Activated CD4-positive, CD25-positive, alpha-beta regulatory T cell treated with anti-CD3 and anti-CD28 coated beads, Interleukin-2, amount 50 U/mL, for 16 hours (primary cell): ENCODE measurements at regions not wholly inside any gene's neighbourhood (a gene's known extent, or its start where the extent isn't known, plus 50 kb on each side); places are given as distances from the start of the nearest gene placed in this dataset.
"Not testable (repeated sequence)": the region's sequence is repeated elsewhere in the genome, so short reads cannot be mapped to it uniquely, and the experiment has no call there.

Experiments used
- DNase-seq: peaks from one replicate; pipeline ENCODE4 v3.0.0-alpha.2; 2020; ENCODE audit warnings: low read depth, low spot score

DNA sequence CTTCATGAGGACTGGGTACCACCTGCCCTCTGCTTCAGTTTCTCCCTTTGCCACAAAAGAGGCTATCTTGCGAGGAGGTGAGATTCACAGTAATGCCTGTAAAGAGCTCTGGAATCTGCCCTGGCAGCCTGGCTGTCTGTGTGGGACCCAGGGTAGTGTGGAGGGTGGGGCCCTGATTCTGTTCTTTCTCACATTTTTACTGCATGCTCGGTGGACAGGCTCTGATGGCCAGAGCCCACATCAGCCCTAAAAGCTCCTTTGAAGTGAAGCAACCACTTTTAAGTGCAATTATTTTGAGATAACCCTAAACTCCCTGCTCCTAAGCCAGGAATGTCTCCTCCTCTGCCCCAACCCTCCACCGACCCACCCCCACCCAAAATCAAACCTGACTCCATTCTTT lies 92.1 kb upstream of the PODXL start:
- DNase-seq, result no peak

DNA sequence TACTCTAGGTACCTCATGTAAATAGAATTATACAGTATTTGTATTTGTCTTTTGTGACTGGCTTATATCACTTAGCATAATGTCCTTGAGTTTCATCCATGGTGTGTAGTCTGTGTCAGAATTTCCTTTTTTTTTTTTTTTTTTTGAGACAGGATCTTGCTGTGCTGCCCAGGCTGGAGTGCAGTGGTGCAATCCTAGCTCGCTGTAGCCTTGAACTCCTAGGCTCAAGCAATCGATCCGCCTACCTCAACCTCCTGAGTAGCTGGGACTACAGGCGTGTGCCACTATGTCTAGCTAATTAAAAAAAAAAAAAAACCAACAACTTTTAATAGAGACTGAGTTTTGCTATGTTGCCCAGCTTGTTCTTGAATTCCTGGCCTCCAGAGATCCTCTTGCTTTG lies 89.8 kb upstream of the PODXL start:
- no peak for DNase-seq

DNA sequence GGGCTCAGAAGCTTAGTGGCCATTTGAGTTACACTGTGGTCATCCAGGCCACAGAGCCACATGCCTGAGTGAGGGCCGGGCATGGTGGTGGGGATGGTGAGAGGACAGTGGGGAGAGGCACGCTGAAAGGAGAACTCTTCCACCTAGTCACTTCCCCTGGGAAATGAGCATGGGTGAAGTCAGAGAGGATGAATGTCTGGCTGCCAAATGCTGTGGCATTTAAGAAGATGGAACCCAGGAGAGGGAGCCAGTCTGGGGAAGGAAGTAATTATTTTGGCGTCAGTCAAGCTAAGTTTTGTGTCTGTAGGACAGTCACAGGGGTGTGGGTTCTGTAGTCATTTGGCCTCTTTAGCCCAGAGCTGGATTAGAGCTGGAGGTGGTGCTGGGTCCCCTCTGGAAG lies 86.0 kb upstream of the PODXL start:
- no peak for DNase-seq

GRCh38 chr7:131640686-131641085 lies 84.3 kb upstream of the PODXL start:
- DNase-seq, result no peak

DNA sequence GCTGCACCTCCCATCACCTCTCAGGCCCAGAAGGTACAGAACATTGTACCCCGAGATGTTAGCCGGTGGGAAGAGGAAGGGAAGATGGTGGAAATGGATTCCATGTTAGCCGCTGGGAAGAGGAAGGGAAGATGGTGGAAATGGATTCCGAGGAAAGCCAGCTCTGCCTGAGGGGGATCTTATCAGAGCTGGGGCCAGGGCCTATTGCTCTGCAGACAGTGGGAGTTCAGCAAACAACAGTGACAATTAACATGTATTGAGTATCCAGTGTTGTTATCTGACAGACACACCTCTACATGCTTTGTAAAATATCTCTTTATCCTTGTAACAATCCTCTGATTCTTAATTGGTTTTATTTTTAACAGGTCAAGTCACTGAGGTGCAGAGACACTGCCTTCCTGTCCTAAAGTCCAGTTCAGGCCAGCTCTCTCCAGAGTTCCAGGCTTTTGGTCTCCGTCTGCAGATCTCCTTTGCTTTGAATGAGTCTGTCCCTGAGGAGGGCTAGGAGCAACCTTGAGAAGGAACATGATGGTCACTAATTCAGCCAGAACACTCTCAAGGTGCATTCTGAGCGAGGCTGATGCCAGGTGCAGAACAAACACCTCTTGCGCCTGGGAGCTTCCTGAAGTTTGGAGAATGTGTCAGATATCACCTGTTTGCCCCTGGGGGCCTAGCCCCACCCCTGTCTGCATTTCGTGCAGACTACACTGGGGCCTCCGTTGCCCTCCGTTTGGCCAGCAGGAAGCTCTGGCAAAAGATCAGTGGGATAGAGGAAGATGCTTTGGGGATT lies 82.4 kb upstream of the PODXL start:
- no peak for DNase-seq

- no peak for DNase-seq
Measured at GRCh38 chr7:131637859-131638258, 81.4 kb upstream of the PODXL start.

GRCh38 chr7:131636092-131636491 lies 79.7 kb upstream of the PODXL start:
- no peak for DNase-seq

GRCh38 chr7:131634197-131634596 lies 77.8 kb upstream of the PODXL start:
- DNase-seq, result not testable (repeated sequence)

DNA sequence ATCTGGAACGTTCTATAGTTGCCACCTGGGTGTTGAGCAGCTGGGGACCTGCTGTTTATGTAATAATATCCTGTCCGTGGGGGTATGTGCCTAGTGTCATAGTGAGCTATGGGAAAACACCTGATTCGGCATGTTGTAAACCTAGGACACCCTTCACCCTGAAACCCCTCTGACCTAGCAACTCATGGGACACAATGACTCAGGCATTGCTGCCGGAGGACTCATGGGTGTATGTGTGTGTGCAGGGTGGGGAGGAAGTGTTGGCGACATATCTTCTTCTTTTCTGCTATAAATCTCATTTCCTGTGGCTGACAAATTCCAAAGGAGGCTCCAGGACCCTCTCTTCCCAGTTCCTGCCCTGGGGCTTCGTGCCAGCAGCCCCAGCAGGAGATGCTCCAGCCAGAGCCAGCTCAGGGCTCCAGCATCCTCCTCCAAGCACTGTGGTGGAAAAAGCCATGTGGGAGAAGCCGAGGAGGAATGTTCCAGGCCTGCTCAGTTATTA lies 77.0 kb upstream of the PODXL start:
- DNase-seq, result no peak

GRCh38 chr7:131630427-131630826 lies 74.0 kb upstream of the PODXL start:
- DNase-seq, result no peak

GRCh38 chr7:131629217-131629882 lies 72.9 kb upstream of the PODXL start:
- no peak for DNase-seq

- DNase-seq, result no peak
Measured at GRCh38 chr7:131628634-131629033, 72.2 kb upstream of the PODXL start.

GRCh38 chr7:131627735-131628190 lies 71.3 kb upstream of the PODXL start:
- no peak for DNase-seq

GRCh38 chr7:131626643-131627042 lies 70.2 kb upstream of the PODXL start:
- no peak for DNase-seq

DNA sequence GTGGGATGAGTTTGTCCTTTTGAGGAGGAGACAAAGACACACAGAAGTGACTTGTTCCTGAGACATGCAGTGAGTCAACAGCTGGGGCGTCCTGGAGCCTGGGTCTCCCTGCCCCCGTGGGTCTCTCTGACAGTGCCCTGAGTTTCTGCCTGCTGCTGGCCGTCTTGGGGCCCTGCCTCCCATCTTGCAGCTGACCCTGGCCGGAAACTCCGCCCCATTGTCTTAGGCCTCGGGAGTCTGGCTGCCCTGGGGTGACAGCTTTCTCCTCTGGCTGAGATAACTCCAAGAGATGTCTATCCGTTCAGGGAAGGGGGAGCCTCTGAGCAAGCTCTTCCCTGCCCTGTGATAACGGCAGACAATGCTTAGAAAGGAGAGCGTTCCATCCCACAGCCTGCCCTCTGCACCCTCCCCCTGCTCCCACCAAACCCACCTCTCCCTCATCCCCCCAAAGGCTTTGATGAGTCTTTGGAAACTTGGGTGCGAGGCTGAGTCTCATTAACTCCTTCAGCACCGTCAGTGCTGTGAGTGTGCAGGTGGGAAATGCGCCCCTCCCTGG lies 69.5 kb upstream of the PODXL start:
- no peak for DNase-seq

DNA sequence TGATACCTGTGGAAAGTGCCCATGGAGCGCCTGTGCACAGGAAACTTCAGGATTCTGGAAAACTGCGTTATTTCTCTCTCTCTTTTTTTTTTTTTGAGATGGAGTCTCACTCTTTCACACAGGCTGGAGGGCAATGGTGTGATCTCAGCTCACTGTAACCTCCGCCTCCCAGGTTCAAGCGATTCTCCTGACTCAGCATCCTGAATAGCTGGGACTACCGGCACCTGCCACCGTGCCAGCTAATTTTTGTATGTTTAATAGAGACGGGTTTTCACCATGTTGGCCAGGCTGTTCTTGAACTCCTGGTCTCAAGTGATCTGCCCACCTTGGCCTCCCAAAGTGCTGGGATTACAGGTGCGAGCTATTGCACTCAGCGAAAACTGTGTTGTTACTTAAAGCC lies 68.9 kb upstream of the PODXL start:
- not testable (repeated sequence) for DNase-seq

GRCh38 chr7:131624536-131624935 lies 68.1 kb upstream of the PODXL start:
- no peak for DNase-seq

DNA sequence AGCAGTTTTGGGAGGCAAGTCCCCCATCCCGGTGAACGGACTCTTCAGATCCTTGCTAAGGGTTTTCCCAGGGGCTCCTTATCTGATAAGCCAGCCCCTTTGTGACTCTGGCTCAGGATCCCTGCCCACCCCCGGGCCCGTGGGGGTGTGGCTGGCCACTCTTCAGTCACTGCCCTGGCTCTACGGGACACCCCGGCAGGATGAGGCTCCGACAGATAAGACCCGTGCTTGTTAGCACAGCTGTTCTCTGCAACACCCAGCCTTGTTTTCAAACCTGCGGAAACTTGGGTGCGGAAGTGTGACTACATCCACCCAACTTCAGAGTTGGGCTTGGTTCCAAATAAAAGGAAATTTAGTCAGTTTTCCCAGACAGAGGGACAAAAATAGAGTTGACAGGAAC lies 66.7 kb upstream of the PODXL start:
- DNase-seq, result no peak

DNA sequence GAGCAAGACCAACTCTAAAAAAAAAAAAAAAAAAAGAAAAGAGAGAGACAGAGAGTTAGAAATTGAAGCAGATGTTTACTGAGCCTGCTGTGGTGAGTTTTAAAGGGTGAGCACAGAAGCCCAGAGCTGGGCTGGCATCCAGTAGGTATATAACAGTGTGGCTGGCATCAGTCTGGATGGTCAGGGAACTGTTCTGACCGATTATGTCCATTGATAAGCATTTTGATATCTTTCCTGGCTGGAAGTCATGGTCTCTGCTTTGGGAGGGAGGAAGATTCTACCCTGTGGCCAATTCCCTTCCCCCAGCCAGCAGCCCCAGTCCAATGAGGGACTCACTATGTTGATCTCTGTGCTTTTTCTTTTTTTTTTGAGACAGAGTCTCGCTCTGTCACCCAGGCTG lies 65.2 kb upstream of the PODXL start:
- DNase-seq, result no peak

DNA sequence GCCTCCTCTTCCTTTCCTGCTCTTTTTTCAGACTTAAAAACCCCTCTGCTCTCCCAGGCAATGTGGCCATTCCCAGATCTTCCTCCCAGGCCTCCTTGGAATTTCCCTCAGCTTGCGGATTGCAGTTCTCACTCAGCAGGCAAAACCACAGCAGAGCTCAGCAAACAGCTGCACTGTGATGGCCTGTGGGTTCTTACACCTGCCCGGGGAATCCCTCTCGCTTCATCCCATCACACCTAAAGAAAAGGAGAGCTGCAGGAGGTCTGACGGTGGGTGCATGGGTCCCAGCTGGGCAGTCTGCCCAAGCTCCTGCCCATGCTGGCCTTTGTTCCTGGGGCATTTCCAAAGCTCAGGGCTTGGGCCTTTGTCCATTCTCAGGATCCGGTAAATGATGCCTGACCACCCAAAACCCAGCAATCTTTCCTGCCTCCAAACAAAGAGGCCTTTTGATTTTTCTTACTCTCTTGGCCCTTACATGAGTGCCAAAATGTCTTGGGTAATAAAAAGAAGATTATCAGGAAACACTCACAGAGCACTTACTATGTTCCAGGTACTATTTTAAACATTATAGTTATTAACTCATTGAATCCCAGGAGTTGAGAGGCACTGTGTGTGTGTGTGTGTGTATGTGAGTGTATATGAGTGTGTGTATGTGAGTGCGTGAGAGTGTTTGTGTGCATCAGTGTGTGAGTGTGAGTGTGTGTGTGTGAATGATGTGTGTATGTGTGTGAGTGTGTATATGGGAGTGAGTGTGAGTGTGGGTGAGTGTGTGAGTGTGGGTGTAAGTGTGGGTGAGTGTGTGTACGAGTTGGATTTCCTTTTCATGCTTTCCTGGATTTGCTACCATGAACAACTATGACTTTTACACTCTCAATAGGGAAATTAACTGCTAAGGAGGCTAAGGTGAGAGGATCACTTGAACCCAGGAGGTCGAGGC lies 64.5 kb upstream of the PODXL start:
- DNase-seq, result no peak
